Keratinocyte (primary cell): ENCODE measurements at regions not wholly inside any gene's neighbourhood (a gene's known extent, or its start where the extent isn't known, plus 50 kb on each side); places are given as distances from the start of the nearest gene placed in this dataset.

Experiments
- CTCF ChIP-seq, 3 experiments: IDR thresholded peaks in 1 of 3; conservative IDR thresholded peaks in 1 of 3; optimal IDR thresholded peaks in 1 of 3; 2 replicates in 2 of 3; 3 replicates in 1 of 3; pipeline versions ENCODE3 to v1.5.1; 2011; ENCODE audit warnings: low read length in 3 of 3, mild to moderate bottlenecking in 3 of 3, moderate library complexity in 2 of 3, control low read depth in 1 of 3, inconsistent platforms in 1 of 3; ENCODE audit not compliant: insufficient read depth in 2 of 3; ENCODE audit errors: extremely low read depth in 1 of 3
- EZH2 ChIP-seq: IDR thresholded peaks from one replicate; pipeline ENCODE4 v1.6.1; 2012; ENCODE audit warnings: inconsistent platforms, mild to moderate bottlenecking, low read length, moderate library complexity

GRCh38 chr1:82143108-82143833 is 342.5 kb downstream of the ADGRL2 start:
- TF ChIP-seq CTCF (optimal IDR thresholded peaks at IDR 0.05 in 1 of 3, IDR thresholded peaks at IDR 0.05 in 1 of 3, conservative IDR thresholded peaks at IDR 0.05 in 1 of 3; ENCODE audit: extremely low read depth in 1 of 3, insufficient read depth in 2 of 3, low read length in 3 of 3) (no peak), EZH2 (no peak)
